ENCODE measurements at regions not wholly inside any gene's neighbourhood (a gene's known extent, or its start where the extent isn't known, plus 50 kb on each side); places are given as distances from the start of the nearest gene placed in this dataset.

DNA sequence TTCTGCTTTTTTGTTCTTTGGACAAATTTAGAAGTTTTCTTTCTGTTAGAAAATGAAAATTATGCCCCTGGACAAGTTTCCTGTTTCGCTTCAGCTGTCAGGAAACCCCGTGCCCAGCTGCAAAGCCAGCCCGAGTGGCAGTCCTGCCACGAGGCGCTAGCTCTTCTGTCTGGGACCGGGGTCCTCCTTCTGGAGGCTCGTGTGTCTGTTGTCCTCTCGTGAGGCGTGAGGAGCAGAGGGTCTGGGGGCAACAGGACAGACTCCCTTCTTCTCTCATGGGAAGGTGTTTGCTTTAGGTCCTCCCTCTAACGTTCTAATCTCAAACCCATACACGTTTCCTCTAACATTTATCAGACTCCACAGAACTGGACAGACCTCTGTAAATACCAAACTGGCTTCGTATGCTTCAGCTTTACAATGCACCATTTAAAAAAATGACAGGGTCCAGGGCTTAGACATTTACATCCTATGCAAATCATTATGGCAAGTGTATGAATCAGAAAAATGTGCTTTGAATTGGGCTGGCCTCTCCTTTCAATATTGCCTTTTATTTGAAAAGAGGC is 184.5 kb upstream of the SHH start:
- H3K27ac Mint-ChIP-seq = peak overlapping the region; percentile 91
- no peak for DNase-seq
- H3K36me3 Mint-ChIP-seq = no peaks in the 10 kb centered on the region
- H3K27me3 Mint-ChIP-seq = peaks cover 85% of the 10 kb centered on the region
- peaks cover 67% of the 10 kb centered on the region for H3K4me1 Mint-ChIP-seq
- peaks cover 8% of the 10 kb centered on the region for H3K9me3 Mint-ChIP-seq
- CTCF ChIA-PET = no interaction called here
- peak overlapping the region; percentile 60 for H3K4me3 Mint-ChIP-seq

DNA sequence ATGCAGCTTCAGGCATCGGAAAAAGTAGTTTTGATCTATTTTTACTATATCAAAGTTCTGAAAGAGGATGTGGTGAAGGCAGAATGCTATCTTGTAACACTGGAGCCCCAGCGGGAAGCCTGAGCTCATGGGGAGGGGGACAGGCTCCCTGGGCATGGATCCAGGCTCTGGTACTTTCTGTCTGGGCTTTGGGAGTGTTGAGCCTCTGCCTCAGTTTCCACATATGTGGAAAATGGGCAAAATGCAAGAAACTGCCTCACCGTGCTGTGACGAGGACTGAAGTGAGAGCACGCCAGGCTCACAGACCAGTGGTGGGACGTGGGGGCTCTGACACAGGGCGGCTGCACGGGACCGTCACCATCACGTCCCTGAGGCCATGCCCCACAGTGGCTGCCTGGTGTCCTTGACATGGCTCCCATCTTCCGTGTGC is 182.9 kb upstream of the SHH start:
- CTCF ChIA-PET = interaction anchor here (1.0 kb wide), 1 partner anchor 31 kb away, joined by 4 read pairs; no protein-coding TSS in a partner anchor
- Mint-ChIP-seq H3K27me3 (peaks cover 74% of the 10 kb centered on the region), H3K4me3 (peak overlapping the region; percentile 43), H3K36me3 (no peaks in the 10 kb centered on the region), H3K27ac (peak overlapping the region; percentile 82), H3K4me1 (peaks cover 70% of the 10 kb centered on the region), H3K9me3 (peaks cover 10% of the 10 kb centered on the region)
- DNase-seq = peak; percentile 43

- H3K27me3 Mint-ChIP-seq = peaks cover 72% of the 10 kb centered on the region
- H3K4me1 Mint-ChIP-seq = peaks cover 70% of the 10 kb centered on the region
- CTCF ChIA-PET = interaction anchor here (1.0 kb wide), 1 partner anchor 30 kb away, joined by 4 read pairs; no protein-coding TSS in a partner anchor
- no peak overlapping the region for H3K4me3 Mint-ChIP-seq
- H3K36me3 Mint-ChIP-seq = no peaks in the 10 kb centered on the region
- DNase-seq = no peak
- H3K27ac Mint-ChIP-seq = peak overlapping the region; percentile 82
- peaks cover 15% of the 10 kb centered on the region for H3K9me3 Mint-ChIP-seq
These were observed 182.1 kb upstream of the SHH start for GRCh38 chr7:155994279-155994811.

GRCh38 chr7:155993420-155994278 is 181.4 kb upstream of the SHH start:
- Mint-ChIP-seq H3K9me3 (peaks cover 16% of the 10 kb centered on the region), H3K4me3 (no peak overlapping the region), H3K27ac (no peak overlapping the region), H3K36me3 (no peaks in the 10 kb centered on the region), H3K27me3 (peaks cover 73% of the 10 kb centered on the region), H3K4me1 (peaks cover 73% of the 10 kb centered on the region)
- CTCF ChIA-PET = no interaction called here
- DNase-seq = no peak

GRCh38 chr7:155992974-155993373 is 180.7 kb upstream of the SHH start:
- Mint-ChIP-seq H3K9me3 (peaks cover 16% of the 10 kb centered on the region), H3K4me1 (peaks cover 70% of the 10 kb centered on the region), H3K36me3 (no peaks in the 10 kb centered on the region), H3K27ac (no peak overlapping the region), H3K4me3 (no peak overlapping the region), H3K27me3 (peaks cover 73% of the 10 kb centered on the region)
- no peak for DNase-seq
- CTCF ChIA-PET = no interaction called here

- CTCF ChIA-PET = no interaction called here
- DNase-seq = peak; percentile 50
- no peaks in the 10 kb centered on the region for H3K36me3 Mint-ChIP-seq
- H3K9me3 Mint-ChIP-seq = peaks cover 16% of the 10 kb centered on the region
- H3K27me3 Mint-ChIP-seq = peaks cover 73% of the 10 kb centered on the region
- H3K27ac Mint-ChIP-seq = no peak overlapping the region
- H3K4me1 Mint-ChIP-seq = peaks cover 67% of the 10 kb centered on the region
- H3K4me3 Mint-ChIP-seq = no peak overlapping the region
These were observed 180.3 kb upstream of the SHH start for GRCh38 chr7:155992538-155992937.

DNA sequence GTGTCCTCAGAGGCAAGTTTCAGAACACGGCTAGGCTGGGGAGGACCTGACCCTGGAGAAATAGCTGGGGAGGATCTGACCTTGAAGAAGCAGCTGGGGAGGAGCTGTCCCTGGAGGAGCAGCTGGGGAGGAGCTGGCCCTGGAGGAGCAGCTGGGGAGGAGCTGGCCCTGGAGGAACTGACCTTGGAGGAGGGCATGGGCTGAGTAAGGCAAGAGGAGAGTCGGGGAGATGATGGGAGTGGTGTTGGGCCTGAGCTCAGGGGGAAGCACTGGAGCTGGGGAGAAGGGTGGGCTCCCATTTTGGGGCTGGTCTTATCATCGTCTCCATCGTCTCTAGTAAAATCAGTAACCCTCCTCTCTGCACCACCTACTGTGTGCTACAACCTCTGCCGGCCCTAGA is 179.8 kb upstream of the SHH start:
- Mint-ChIP-seq H3K36me3 (no peaks in the 10 kb centered on the region), H3K4me1 (peaks cover 62% of the 10 kb centered on the region), H3K27ac (peak overlapping the region; percentile 33), H3K4me3 (no peak overlapping the region), H3K27me3 (peaks cover 70% of the 10 kb centered on the region), H3K9me3 (peaks cover 16% of the 10 kb centered on the region)
- CTCF ChIA-PET = no interaction called here
- no peak for DNase-seq

DNA sequence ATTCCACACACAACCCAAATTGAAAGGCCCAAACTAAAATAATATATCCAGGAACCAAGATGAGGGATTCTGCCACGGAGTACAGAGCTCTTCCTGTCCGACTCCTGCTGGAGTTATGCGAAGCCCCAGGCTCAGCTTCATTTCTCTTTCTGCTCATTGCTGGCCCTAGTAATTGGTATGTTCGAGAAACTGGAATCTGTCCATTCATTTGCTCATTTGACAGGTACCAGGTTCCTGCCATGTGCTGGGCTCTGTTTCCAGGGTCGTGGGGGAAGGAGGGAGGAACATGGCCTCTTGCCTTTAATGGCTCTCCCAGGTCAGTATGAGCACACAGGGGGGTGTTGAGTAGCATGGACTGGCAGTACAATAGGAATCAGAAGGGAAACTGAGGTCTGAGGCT is 179.2 kb upstream of the SHH start:
- H3K4me3 Mint-ChIP-seq = no peak overlapping the region
- H3K4me1 Mint-ChIP-seq = peaks cover 56% of the 10 kb centered on the region
- no peak for DNase-seq

DNA sequence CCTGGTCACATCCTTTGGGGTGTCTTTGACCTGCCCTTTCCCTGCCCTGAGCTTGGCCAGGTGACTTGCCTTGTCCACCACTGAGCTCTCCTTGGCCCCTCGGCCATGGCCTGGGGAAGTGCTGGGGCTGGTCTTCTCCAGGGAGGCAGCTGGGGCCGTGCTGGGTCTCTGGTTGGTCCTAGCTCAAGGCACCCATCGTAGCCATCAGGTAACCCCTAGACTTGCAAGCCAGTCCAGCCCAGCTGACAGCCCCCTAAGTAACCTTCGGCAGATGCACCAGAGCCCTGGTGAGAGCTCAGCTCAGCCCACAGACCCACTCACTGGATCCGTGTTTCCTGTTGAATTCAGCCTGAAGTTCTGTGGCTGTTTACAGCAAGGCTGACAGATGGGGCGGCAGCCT is 176.2 kb upstream of the SHH start:
- Mint-ChIP-seq H3K9me3 (peaks cover 15% of the 10 kb centered on the region), H3K4me1 (peaks cover 26% of the 10 kb centered on the region), H3K27ac (no peak overlapping the region), H3K36me3 (no peaks in the 10 kb centered on the region), H3K4me3 (no peak overlapping the region), H3K27me3 (peaks cover 63% of the 10 kb centered on the region)
- DNase-seq = no peak
- CTCF ChIA-PET = no interaction called here

More for the DNA sequence above, 179.2 kb upstream of the SHH start:
- no peak overlapping the region for H3K27ac Mint-ChIP-seq
- H3K27me3 Mint-ChIP-seq = peaks cover 72% of the 10 kb centered on the region
- no peaks in the 10 kb centered on the region for H3K36me3 Mint-ChIP-seq
- CTCF ChIA-PET = no interaction called here
- H3K9me3 Mint-ChIP-seq = peaks cover 16% of the 10 kb centered on the region

- Mint-ChIP-seq H3K4me1 (peaks cover 21% of the 10 kb centered on the region), H3K27me3 (peaks cover 58% of the 10 kb centered on the region)
- CTCF ChIA-PET = no interaction called here
These were observed 175.5 kb upstream of the SHH start for GRCh38 chr7:155987681-155988235.

GRCh38 chr7:155986497-155987160 is 174.4 kb upstream of the SHH start:
- Mint-ChIP-seq H3K9me3 (peaks cover 8% of the 10 kb centered on the region), H3K4me3 (no peak overlapping the region), H3K36me3 (no peaks in the 10 kb centered on the region), H3K4me1 (peaks cover 11% of the 10 kb centered on the region), H3K27me3 (peaks cover 51% of the 10 kb centered on the region), H3K27ac (no peak overlapping the region)
- no peak for DNase-seq
- CTCF ChIA-PET = no interaction called here

More at GRCh38 chr7:155987681-155988235, 175.5 kb upstream of the SHH start:
- H3K27ac Mint-ChIP-seq = no peak overlapping the region
- no peaks in the 10 kb centered on the region for H3K36me3 Mint-ChIP-seq
- H3K9me3 Mint-ChIP-seq = peaks cover 10% of the 10 kb centered on the region
- no peak for DNase-seq
- H3K4me3 Mint-ChIP-seq = no peak overlapping the region

DNA sequence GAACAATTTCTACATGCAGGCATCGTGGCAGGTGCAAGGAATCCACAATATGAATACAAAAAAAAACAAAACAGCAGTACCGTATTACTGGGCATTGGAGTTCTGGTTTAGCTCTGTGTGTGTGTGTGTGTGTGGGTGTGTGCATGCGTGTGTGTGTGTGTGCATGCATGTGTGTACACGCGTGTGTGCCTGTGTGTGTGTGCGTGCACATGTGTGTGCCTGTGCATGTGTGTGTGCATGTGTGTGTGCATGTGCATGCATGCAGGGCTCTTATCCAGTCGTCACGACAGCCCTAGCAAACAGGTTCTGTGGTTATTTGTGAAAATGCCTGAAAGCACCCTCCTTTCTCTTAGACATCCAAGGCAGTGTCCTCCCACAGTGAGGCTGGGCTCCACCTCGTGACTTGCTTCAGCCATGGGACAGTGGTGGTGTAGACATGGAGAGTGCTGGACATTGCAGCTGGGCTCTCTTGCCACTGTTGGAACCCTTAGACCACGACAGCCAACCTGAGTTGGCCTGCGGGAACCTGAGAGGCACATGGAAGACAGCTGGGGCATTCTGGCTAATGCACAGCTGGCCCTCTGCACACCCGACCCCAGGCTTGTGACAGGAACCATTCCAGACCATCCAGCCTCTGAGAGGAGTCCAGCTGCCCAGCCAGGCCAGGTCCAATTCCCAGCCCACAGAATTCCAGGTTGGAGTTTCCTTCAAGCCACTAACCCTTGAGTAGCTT is 173.4 kb upstream of the SHH start:
- peaks cover 8% of the 10 kb centered on the region for H3K9me3 Mint-ChIP-seq
- CTCF ChIA-PET = no interaction called here
- peaks cover 54% of the 10 kb centered on the region for H3K27me3 Mint-ChIP-seq
- H3K4me1 Mint-ChIP-seq = peaks cover 7% of the 10 kb centered on the region
- DNase-seq = no peak
- no peaks in the 10 kb centered on the region for H3K36me3 Mint-ChIP-seq
- H3K4me3 Mint-ChIP-seq = no peak overlapping the region
- H3K27ac Mint-ChIP-seq = no peak overlapping the region

- Mint-ChIP-seq H3K27ac (no peak overlapping the region), H3K27me3 (peaks cover 55% of the 10 kb centered on the region), H3K4me1 (peaks cover 7% of the 10 kb centered on the region), H3K4me3 (no peak overlapping the region), H3K36me3 (no peaks in the 10 kb centered on the region), H3K9me3 (peaks cover 5% of the 10 kb centered on the region)
- CTCF ChIA-PET = interaction anchor here (0.9 kb wide), 1 partner anchor 98 kb away, joined by 4 read pairs; no protein-coding TSS in a partner anchor
- DNase-seq = no peak
These were observed 172.5 kb upstream of the SHH start for GRCh38 chr7:155984609-155985405.

Data from activated naive CD4-positive, alpha-beta T cell treated with anti-CD3 and anti-CD28 coated beads, Interleukin-2, amount 10 ng/mL, durations not matched to agents 7 days and 5 days (primary cell).